GM18520 (cell line): ENCODE measurements at regions not wholly inside any gene's neighbourhood (a gene's known extent, or its start where the extent isn't known, plus 50 kb on each side); places are given as distances from the start of the nearest gene placed in this dataset.
"Not testable (repeated sequence)": the region's sequence is repeated elsewhere in the genome, so short reads cannot be mapped to it uniquely, and the experiment has no call there.

Experiments used
- ATAC-seq: cut with Tn5 transposase; IDR thresholded peaks from one replicate; pipeline ENCODE4 v1.9.1; 2021; ENCODE audit not compliant: unreplicated experiment

- ATAC-seq, result no peak
Observed at GRCh38 chr5:102664616-102665335, 90.3 kb upstream of the PAM start.

- ATAC-seq, result no peak
Observed at GRCh38 chr5:102666164-102666946, 88.8 kb upstream of the PAM start.

GRCh38 chr5:102668220-102668932, 86.7 kb upstream of the PAM start:
- ATAC-seq, result no peak

GRCh38 chr5:102670224-102670836, 84.8 kb upstream of the PAM start:
- no peak for ATAC-seq

GRCh38 chr5:102671033-102671734, 83.9 kb upstream of the PAM start:
- not testable (repeated sequence) for ATAC-seq

- no peak for ATAC-seq
Observed at GRCh38 chr5:102678267-102679058, 76.6 kb upstream of the PAM start.

GRCh38 chr5:102681403-102681983, 73.6 kb upstream of the PAM start:
- peak; percentile 90 for ATAC-seq

- ATAC-seq, result no peak
Observed at GRCh38 chr5:102682101-102682647, 72.9 kb upstream of the PAM start.

GRCh38 chr5:102688076-102688475, 67.0 kb upstream of the PAM start:
- ATAC-seq, result not testable (repeated sequence)

GRCh38 chr5:102688581-102689342, 66.3 kb upstream of the PAM start:
- ATAC-seq, result not testable (repeated sequence)

GRCh38 chr5:102690910-102691309, 64.2 kb upstream of the PAM start:
- ATAC-seq, result no peak

GRCh38 chr5:102691434-102691833, 63.7 kb upstream of the PAM start:
- no peak for ATAC-seq

GRCh38 chr5:102700120-102700831, 54.8 kb upstream of the PAM start:
- no peak for ATAC-seq

- no peak for ATAC-seq
Observed at GRCh38 chr5:102700916-102701315, 54.2 kb upstream of the PAM start.

GRCh38 chr5:102701748-102702147, 53.4 kb upstream of the PAM start:
- ATAC-seq, result no peak
